GM18520 (cell line): ENCODE measurements at regions not wholly inside any gene's neighbourhood (a gene's known extent, or its start where the extent isn't known, plus 50 kb on each side); places are given as distances from the start of the nearest gene placed in this dataset.
A peak's percentile ranks its signal among the peaks of the same experiment; 100 is the strongest.

Source experiments
- ATAC-seq: cut with Tn5 transposase; IDR thresholded peaks from one replicate; pipeline ENCODE4 v1.9.1; 2021; ENCODE audit not compliant: unreplicated experiment

DNA sequence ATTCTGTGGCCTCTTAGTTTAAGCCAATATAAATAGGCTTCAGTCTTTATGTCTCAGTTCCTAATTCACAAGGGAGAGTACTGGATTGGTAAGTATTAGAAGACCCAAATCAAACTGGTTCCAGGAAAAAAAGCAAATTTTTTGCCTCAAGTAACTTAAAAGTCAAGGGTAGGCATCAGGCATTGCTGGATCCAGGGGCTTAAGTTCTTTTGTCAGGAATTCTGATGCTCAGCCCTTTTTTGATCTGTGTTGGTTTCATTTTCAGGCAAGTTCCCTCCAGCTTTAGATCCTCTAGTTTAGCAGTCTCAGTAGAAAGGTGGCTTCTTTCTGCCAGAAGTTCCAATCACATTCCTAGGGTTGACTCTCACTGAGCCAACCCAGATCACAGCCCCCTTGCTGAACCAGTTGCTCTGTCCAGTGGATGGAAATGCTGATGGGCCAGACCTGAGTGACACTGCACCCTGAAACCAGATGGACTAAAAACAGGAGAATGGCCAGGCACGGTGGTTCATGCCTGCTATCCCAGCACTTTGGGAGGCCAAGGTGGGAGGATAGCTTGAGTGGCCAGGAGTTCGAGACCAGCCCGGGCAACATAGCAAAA, 253.5 kb downstream of the SHQ1 start:
- ATAC-seq: no peak

DNA sequence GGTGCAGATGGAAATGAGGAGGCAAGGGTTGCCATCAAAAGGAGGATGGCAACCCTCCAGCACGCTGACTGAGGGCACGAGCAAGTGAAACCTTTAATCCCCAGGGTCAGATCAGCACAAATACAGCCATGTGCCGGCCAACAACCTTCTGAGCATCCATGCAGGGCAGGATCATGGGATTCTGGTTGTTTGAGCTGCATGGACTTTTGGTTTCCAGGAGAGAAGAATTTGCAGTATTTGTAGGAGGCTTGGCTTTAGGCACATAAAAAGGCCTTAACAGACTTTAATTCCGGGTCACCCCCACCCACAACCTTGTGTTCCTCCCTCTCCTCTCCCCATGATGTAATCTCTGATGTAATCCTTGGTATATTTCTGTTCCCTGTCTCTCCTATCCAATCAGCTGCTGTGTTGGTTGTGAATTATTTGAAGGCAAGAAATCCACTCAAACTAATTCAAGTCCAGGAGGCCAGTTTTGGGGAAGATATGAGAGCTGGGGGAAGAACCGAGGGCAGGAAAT, 254.3 kb downstream of the SHQ1 start:
- ATAC-seq: no peak

GRCh38 chr3:72591522-72592421, 256.5 kb downstream of the SHQ1 start:
- no peak for ATAC-seq

DNA sequence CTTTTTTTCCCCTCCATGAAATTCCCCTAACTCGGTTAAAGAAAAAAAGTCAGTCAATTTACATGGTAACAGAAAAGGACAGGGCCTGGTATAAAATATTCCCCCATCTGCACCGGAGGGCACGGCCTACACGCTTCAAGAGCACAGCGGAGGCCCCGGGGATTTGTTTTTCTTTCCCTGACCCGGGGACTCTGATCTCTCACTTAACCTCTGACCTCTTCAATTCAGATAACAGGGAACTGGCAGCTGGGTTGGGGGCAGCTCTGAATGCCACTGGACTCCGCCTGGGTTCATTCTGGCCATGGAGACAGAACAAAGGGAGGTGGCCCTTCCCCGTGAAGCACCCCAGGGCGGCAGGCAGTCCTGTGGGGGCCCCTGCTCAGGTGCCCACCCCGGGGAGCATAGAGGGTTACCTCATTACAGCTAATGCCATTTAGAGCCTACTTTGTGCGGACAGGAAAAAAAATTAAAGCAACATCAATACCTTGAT, 257.5 kb downstream of the SHQ1 start:
- ATAC-seq: no peak

- no peak for ATAC-seq
Measured at GRCh38 chr3:72587282-72587681, 261.0 kb downstream of the SHQ1 start.

- no peak for ATAC-seq
Measured at GRCh38 chr3:72586694-72587093, 261.6 kb downstream of the SHQ1 start.

GRCh38 chr3:72585966-72586365, 262.3 kb downstream of the SHQ1 start:
- ATAC-seq: no peak

- no peak for ATAC-seq
Measured at GRCh38 chr3:72584262-72584661, 264.0 kb downstream of the SHQ1 start.

DNA sequence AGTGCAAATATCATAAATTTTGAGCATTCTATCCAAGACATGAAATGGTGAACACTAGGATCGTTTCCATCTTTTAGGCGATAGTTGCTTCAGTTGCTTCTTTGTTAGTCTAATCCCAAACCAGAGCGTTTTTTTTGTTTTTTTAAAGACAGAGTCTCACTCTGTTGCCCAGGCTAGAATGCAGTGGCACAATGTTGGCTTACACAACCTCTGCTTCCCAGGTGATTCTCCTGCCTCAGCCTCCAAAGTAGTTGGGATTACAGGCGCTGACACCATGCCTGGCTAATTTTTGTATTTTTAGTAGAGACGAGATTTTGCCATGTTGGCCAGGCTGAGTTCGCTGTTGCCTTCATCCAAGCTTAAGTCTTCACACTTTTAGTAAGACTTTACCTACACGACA, 265.3 kb downstream of the SHQ1 start:
- no peak for ATAC-seq

- ATAC-seq: peak; percentile 93
Measured at GRCh38 chr3:72582211-72582878, 265.9 kb downstream of the SHQ1 start.

DNA sequence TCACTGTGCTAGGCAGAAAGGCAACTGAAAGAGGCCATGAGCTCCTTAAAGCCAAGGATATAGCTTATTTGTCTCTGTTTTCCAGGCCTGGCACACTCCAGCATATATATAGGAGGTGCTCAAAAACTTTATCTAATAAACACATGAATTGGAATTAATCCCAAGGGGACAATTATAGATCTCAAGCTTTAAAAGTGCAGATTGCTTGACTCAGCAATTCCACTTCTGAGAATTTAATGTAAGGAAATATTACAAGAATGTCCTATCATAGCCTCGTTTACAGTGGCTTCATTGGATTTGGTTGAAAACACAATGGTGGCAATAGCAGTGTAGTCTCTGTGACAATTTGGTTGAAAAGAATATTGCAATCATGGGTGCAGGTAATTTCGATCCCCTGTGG, 267.3 kb downstream of the SHQ1 start:
- ATAC-seq: no peak

GRCh38 chr3:72580246-72580756, 267.9 kb downstream of the SHQ1 start:
- no peak for ATAC-seq

DNA sequence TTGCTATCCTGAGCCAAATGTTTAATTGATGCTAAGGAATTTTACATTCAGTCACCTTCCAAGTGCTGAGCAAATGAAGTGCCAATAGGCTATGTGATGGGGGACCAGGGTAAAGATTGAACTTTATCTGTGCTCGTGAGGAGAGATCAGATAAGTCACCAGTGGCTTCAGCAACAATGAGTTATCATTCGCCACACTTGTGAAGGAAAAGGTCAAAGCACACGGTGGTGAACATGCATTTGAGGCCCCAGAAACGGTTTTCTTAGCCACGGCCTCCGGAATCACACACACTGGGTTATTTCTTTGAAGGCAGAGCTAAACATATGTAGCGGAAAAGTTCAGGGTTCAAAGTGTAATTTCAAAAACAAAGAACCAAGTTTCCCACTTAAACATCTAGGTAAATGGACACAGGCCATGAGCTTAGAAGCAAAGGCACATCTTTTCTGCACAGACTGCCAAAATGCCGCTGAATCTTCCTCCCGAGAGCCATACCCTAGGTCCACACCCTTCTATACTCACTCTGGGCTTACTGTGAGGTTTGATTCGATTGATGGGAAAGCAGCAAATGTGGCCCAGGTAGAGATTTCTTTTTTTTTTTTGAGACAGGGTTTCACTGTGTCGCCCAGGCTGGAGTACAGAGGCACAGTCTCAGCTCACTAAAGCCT, 268.5 kb downstream of the SHQ1 start:
- ATAC-seq: no peak

DNA sequence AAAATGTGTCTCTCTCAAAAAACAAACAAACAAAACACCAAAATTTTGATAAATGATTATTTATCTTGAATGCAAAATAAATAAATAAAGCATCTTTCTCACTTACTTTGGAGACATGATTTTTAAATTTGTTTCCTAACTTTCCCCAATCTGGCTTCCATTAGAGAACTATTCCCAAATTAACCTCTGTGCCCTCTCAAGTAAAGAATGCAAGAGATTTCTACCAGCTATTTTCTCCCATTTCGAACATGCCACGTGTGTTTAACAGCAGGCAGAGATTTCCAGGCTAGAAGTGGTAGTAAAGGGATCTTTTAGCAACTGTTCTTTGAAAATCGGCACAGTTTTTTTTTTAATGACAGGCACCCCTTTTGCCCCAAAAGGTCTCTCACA, 269.1 kb downstream of the SHQ1 start:
- no peak for ATAC-seq

GRCh38 chr3:72577190-72577589, 271.1 kb downstream of the SHQ1 start:
- ATAC-seq: no peak

- ATAC-seq: no peak
Measured at GRCh38 chr3:72576563-72576962, 271.7 kb downstream of the SHQ1 start.

GRCh38 chr3:72574144-72574543, 274.1 kb downstream of the SHQ1 start:
- no peak for ATAC-seq

GRCh38 chr3:72573051-72573450, 275.2 kb downstream of the SHQ1 start:
- no peak for ATAC-seq

DNA sequence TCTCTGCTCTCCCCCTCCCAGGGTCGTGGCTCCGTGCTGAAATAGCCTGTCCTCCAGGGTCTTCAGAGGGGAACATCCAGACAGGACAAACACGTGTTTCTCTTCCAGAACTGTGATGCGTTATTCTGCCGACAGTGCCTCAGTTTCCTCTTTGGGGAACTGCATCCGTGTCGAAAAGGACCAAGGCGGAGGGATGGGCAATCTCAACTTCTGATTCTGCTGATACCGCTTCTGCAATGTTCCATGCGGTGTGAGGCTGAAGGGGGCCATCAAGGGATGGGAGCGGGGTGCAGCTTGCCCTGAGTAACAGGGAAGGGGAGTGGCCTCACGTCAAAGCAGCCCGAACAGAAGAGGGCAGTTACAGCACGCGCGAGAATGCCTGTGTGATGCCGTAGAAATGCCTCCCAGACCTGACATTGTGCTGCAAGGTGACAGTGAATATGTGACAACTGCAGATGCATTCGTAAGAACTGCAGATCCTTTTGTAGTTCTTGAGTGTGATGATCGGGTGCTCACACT, 275.7 kb downstream of the SHQ1 start:
- ATAC-seq: no peak

DNA sequence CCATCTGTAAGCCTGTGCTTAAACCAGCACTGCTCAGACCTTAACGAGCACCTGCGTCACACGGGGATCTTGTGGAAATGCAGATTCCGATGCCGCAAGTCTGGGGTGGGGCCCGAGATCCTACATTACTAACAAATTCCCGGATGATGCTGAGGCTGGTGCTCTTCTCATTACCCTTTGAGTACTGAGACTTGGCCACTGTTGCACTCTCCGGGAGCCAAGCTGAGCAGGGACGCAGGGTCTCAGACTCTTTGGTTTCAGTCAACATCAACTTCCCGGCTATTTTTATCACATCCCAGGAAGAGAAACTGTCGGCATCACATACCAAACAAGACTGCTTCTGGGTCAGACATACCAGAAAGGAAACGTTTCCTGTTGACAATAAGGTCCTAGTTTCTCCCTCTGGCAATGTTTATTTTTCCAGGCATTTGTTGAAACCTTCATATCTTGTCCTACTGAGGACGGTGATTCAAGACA, 276.6 kb downstream of the SHQ1 start:
- ATAC-seq: no peak

DNA sequence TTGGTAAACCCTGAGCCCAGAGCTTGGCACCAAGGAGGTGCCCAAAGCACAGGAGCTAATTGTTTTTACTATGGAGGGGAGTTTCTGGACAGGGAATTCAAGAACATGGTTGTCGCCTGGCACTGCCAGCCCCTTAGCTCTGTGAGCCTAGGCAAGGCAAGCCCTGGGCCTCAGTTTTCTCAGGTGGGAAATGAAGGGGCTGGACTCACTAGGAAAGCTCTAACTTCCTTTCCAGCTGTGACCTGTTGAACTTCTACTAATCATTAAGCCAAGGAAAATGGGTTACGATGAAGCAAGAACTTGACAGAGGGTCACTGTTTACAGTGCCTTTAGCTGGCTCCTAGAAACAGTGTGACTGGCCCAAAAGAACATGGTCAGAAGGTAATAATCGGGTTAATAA, 277.2 kb downstream of the SHQ1 start:
- ATAC-seq: no peak
